Activated CD4-positive, alpha-beta T cell treated with anti-CD3 and anti-CD28 coated beads for 36 hours (primary cell): ENCODE measurements at regions not wholly inside any gene's neighbourhood (a gene's known extent, or its start where the extent isn't known, plus 50 kb on each side); places are given as distances from the start of the nearest gene placed in this dataset.
"Not testable (repeated sequence)": the region's sequence is repeated elsewhere in the genome, so short reads cannot be mapped to it uniquely, and the experiment has no call there.

Source experiments
- ATAC-seq: fragments of 200-7000 bp; cut with Tn5 transposase; one replicate; pipeline ENCODE4 v1.10.0; 2021; ENCODE audit warnings: mild to moderate bottlenecking, moderate library complexity
- CTCF ChIA-PET: fragments of 350-600 bp; sonication (Branson Sonifier 250); formaldehyde crosslinking; loops from one replicate; lab custom pipeline; 2021; ENCODE audit warnings: antibody characterized with exemption; lab: Charles Lee
- POLR2A ChIA-PET: fragments of 350-600 bp; sonication (Branson Sonifier 250); formaldehyde crosslinking; loops from one replicate; lab custom pipeline; 2021; ENCODE audit warnings: antibody characterized with exemption, inconsistent platforms; lab: Charles Lee
- DNase-seq: peaks from one replicate; pipeline ENCODE4 v3.0.0-alpha.2; 2020
- H3K27ac Mint-ChIP-seq: one replicate; pipeline ENCODE4 v1.8.0; 2021; ENCODE audit warnings: mixed read lengths
- H3K27me3 Mint-ChIP-seq: one replicate; pipeline ENCODE4 v1.8.0; 2021; ENCODE audit warnings: mixed read lengths
- H3K36me3 Mint-ChIP-seq: one replicate; pipeline ENCODE4 v1.8.0; 2021; ENCODE audit warnings: low read depth, mixed read lengths
- H3K4me1 Mint-ChIP-seq: one replicate; pipeline ENCODE4 v1.8.0; 2021; ENCODE audit warnings: mixed read lengths
- H3K4me3 Mint-ChIP-seq: one replicate; pipeline ENCODE4 v1.8.0; 2021; ENCODE audit warnings: mild to moderate bottlenecking, moderate library complexity, mixed read lengths
- H3K9me3 Mint-ChIP-seq: one replicate; pipeline ENCODE4 v1.8.0; 2021; ENCODE audit warnings: low read depth, mixed read lengths
- intact Hi-C, 2 experiments: fragments of 100-400 bp; cut with DNase I in 1 of 2; cut with micrococcal nuclease in 1 of 2; formaldehyde crosslinking; loops; one replicate each; pipeline versions ENCODE4 v1.14.2 to v1.15.1; 2022 to 2024; cut with DNase I, micrococcal nuclease

GRCh38 chr1:104248385-104248784, 498.7 kb downstream of the AMY1C start:
- Mint-ChIP-seq H3K9me3 (peaks cover 3% of the 10 kb centered on the region), H3K36me3 (no peaks in the 10 kb centered on the region), H3K4me1 (no peaks in the 10 kb centered on the region), H3K27ac (no peak overlapping the region), H3K4me3 (no peak overlapping the region), H3K27me3 (no peaks in the 10 kb centered on the region)
- intact Hi-C loops, result no loop called here
- POLR2A ChIA-PET, result no interaction called here
- ATAC-seq, result no peak
- CTCF ChIA-PET, result no interaction called here
- DNase-seq, result no peak

GRCh38 chr1:104259481-104259880, 509.8 kb downstream of the AMY1C start:
- no peak overlapping the region for H3K27ac Mint-ChIP-seq
- no peaks in the 10 kb centered on the region for H3K27me3 Mint-ChIP-seq
- peaks cover 18% of the 10 kb centered on the region for H3K9me3 Mint-ChIP-seq
- H3K36me3 Mint-ChIP-seq, result no peaks in the 10 kb centered on the region
- no peak overlapping the region for H3K4me3 Mint-ChIP-seq
- intact Hi-C loops, result no loop called here
- ATAC-seq (no peak), DNase-seq (no peak)
- CTCF ChIA-PET, result no interaction called here
- POLR2A ChIA-PET, result no interaction called here
- no peaks in the 10 kb centered on the region for H3K4me1 Mint-ChIP-seq

GRCh38 chr1:104263110-104263509, 513.4 kb downstream of the AMY1C start:
- intact Hi-C loops, CTCF ChIA-PET, ATAC-seq, H3K27me3 Mint-ChIP-seq, H3K4me3 Mint-ChIP-seq, DNase-seq, H3K4me1 Mint-ChIP-seq, POLR2A ChIA-PET, H3K27ac Mint-ChIP-seq, H3K36me3 Mint-ChIP-seq: not testable (repeated sequence)
- H3K9me3 Mint-ChIP-seq, result peaks cover 21% of the 10 kb centered on the region

GRCh38 chr1:104264521-104264920, 514.8 kb downstream of the AMY1C start:
- no peak overlapping the region for H3K27ac Mint-ChIP-seq
- CTCF ChIA-PET, result no interaction called here
- ATAC-seq, result no peak

GRCh38 chr1:104265163-104265562, 515.5 kb downstream of the AMY1C start:
- no peak overlapping the region for H3K4me3 Mint-ChIP-seq
- ATAC-seq (no peak), DNase-seq (no peak)
- intact Hi-C loops, result no loop called here
- no peaks in the 10 kb centered on the region for H3K27me3 Mint-ChIP-seq
- no peaks in the 10 kb centered on the region for H3K4me1 Mint-ChIP-seq
- ChIA-PET CTCF (interaction anchor here (0.6 kb wide), 1 partner anchor 40 kb away, joined by 3 read pairs; no protein-coding TSS in a partner anchor), POLR2A (no interaction called here)
- no peaks in the 10 kb centered on the region for H3K36me3 Mint-ChIP-seq
- H3K9me3 Mint-ChIP-seq, result peaks cover 13% of the 10 kb centered on the region
- H3K27ac Mint-ChIP-seq, result no peak overlapping the region

More at GRCh38 chr1:104264521-104264920, 514.8 kb downstream of the AMY1C start:
- Mint-ChIP-seq H3K27me3 (no peaks in the 10 kb centered on the region), H3K9me3 (peaks cover 16% of the 10 kb centered on the region), H3K4me1 (no peaks in the 10 kb centered on the region), H3K4me3 (no peak overlapping the region), H3K36me3 (no peaks in the 10 kb centered on the region)
- intact Hi-C loops, result no loop called here
- DNase-seq, result no peak
- POLR2A ChIA-PET, result no interaction called here

- Mint-ChIP-seq H3K9me3 (peaks cover 7% of the 10 kb centered on the region), H3K36me3 (no peaks in the 10 kb centered on the region), H3K27ac (no peak overlapping the region), H3K4me1 (no peaks in the 10 kb centered on the region), H3K4me3 (no peak overlapping the region), H3K27me3 (no peaks in the 10 kb centered on the region)
- DNase-seq, result no peak
- intact Hi-C loops, result no loop called here
- ChIA-PET CTCF (no interaction called here), POLR2A (no interaction called here)
- ATAC-seq, result no peak
Observed at GRCh38 chr1:104266612-104267011, 516.9 kb downstream of the AMY1C start.

GRCh38 chr1:104288322-104288721, 538.6 kb downstream of the AMY1C start:
- ATAC-seq, H3K27me3 Mint-ChIP-seq, intact Hi-C loops, H3K36me3 Mint-ChIP-seq, H3K27ac Mint-ChIP-seq, H3K4me1 Mint-ChIP-seq, CTCF ChIA-PET, H3K4me3 Mint-ChIP-seq, DNase-seq, POLR2A ChIA-PET: not testable (repeated sequence)
- peaks cover 20% of the 10 kb centered on the region for H3K9me3 Mint-ChIP-seq

GRCh38 chr1:104291156-104291555, 541.5 kb downstream of the AMY1C start:
- Mint-ChIP-seq H3K36me3 (no peaks in the 10 kb centered on the region), H3K27ac (no peak overlapping the region), H3K27me3 (no peaks in the 10 kb centered on the region), H3K9me3 (peaks cover 17% of the 10 kb centered on the region), H3K4me3 (no peak overlapping the region), H3K4me1 (no peaks in the 10 kb centered on the region)
- intact Hi-C loops, result no loop called here
- ChIA-PET POLR2A (no interaction called here), CTCF (no interaction called here)
- DNase-seq (no peak), ATAC-seq (no peak)

- H3K36me3 Mint-ChIP-seq, result no peaks in the 10 kb centered on the region
- H3K27me3 Mint-ChIP-seq, result no peaks in the 10 kb centered on the region
- no peak for DNase-seq
- H3K4me1 Mint-ChIP-seq, result no peaks in the 10 kb centered on the region
- H3K4me3 Mint-ChIP-seq, result no peak overlapping the region
- H3K9me3 Mint-ChIP-seq, result peaks cover 12% of the 10 kb centered on the region
- CTCF ChIA-PET, result no interaction called here
- intact Hi-C loops, result no loop called here
- no peak overlapping the region for H3K27ac Mint-ChIP-seq
- ATAC-seq, result no peak
- POLR2A ChIA-PET, result no interaction called here
Observed at GRCh38 chr1:104294259-104294658, 544.6 kb downstream of the AMY1C start.

- ChIA-PET CTCF (no interaction called here), POLR2A (no interaction called here)
- H3K27me3 Mint-ChIP-seq, result no peaks in the 10 kb centered on the region
- intact Hi-C loops, result no loop called here
- ATAC-seq, result no peak
- H3K9me3 Mint-ChIP-seq, result peaks cover 12% of the 10 kb centered on the region
- no peaks in the 10 kb centered on the region for H3K4me1 Mint-ChIP-seq
- H3K4me3 Mint-ChIP-seq, result no peak overlapping the region
- no peak overlapping the region for H3K27ac Mint-ChIP-seq
- DNase-seq, result no peak
- no peaks in the 10 kb centered on the region for H3K36me3 Mint-ChIP-seq
Observed at GRCh38 chr1:104295511-104295910, 545.8 kb downstream of the AMY1C start.

- H3K4me3 Mint-ChIP-seq, result no peak overlapping the region
- no peaks in the 10 kb centered on the region for H3K4me1 Mint-ChIP-seq
- POLR2A ChIA-PET, result no interaction called here
- CTCF ChIA-PET, result interaction anchor here (0.6 kb wide), 1 partner anchor 27 kb away, joined by 3 read pairs; no protein-coding TSS in a partner anchor
- intact Hi-C loops, result no loop called here
- DNase-seq (no peak), ATAC-seq (no peak)
- no peaks in the 10 kb centered on the region for H3K36me3 Mint-ChIP-seq
- peaks cover 16% of the 10 kb centered on the region for H3K9me3 Mint-ChIP-seq
- no peaks in the 10 kb centered on the region for H3K27me3 Mint-ChIP-seq
- H3K27ac Mint-ChIP-seq, result no peak overlapping the region
Observed at GRCh38 chr1:104309673-104310072, 560.0 kb downstream of the AMY1C start.

GRCh38 chr1:104315823-104316222, 566.1 kb downstream of the AMY1C start:
- ChIA-PET POLR2A (no interaction called here), CTCF (interaction anchor here (0.6 kb wide), 1 partner anchor 928 kb away, joined by 3 read pairs; no protein-coding TSS in a partner anchor)
- Mint-ChIP-seq H3K4me3 (no peak overlapping the region), H3K27ac (no peak overlapping the region), H3K27me3 (no peaks in the 10 kb centered on the region), H3K4me1 (no peaks in the 10 kb centered on the region), H3K36me3 (no peaks in the 10 kb centered on the region), H3K9me3 (peaks cover 23% of the 10 kb centered on the region)
- ATAC-seq (no peak), DNase-seq (no peak)
- intact Hi-C loops, result no loop called here
